ENCODE measurements at regions not wholly inside any gene's neighbourhood (a gene's known extent, or its start where the extent isn't known, plus 50 kb on each side); places are given as distances from the start of the nearest gene placed in this dataset.

DNA sequence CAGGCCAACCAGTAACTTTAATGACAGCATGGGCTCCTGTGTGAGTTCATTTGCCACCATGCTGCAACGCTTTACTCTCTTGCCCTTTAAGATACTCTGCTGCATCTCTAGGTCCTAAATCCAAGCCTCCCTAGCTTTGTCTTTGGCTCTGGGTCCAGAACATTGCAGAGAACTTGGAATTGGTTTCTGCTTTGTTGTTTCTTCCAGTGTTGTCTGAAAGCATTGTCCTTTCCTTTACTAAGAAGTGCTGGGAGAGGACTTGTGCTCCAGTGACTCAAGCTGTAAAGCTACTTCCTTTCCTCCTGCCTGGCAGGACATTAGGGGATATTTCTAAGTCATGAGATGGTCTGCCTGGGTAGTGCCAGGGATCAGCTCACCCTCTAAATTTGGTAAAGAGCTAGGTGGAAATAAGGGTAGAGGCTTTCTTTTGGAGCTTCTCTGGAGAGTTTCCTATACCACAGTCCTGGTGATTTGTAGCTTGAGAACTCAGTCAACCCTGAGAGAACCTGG, 202.5 kb upstream of the CADM1 start:
- TF ChIP-seq, protein P1, sequence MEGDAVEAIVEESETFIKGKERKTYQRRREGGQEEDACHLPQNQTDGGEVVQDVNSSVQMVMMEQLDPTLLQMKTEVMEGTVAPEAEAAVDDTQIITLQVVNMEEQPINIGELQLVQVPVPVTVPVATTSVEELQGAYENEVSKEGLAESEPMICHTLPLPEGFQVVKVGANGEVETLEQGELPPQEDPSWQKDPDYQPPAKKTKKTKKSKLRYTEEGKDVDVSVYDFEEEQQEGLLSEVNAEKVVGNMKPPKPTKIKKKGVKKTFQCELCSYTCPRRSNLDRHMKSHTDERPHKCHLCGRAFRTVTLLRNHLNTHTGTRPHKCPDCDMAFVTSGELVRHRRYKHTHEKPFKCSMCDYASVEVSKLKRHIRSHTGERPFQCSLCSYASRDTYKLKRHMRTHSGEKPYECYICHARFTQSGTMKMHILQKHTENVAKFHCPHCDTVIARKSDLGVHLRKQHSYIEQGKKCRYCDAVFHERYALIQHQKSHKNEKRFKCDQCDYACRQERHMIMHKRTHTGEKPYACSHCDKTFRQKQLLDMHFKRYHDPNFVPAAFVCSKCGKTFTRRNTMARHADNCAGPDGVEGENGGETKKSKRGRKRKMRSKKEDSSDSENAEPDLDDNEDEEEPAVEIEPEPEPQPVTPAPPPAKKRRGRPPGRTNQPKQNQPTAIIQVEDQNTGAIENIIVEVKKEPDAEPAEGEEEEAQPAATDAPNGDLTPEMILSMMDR (IDR thresholded peaks at IDR 0.05; ENCODE audit: control insufficient read depth, insufficient read depth, low read depth, low read length, missing control alignments): no peak
- H3K4me3 ChIP-seq (ENCODE audit: control insufficient read depth, low read depth, low read length): no peak overlapping the region
- no peak for DNase-seq (ENCODE audit: low read depth)

DNA sequence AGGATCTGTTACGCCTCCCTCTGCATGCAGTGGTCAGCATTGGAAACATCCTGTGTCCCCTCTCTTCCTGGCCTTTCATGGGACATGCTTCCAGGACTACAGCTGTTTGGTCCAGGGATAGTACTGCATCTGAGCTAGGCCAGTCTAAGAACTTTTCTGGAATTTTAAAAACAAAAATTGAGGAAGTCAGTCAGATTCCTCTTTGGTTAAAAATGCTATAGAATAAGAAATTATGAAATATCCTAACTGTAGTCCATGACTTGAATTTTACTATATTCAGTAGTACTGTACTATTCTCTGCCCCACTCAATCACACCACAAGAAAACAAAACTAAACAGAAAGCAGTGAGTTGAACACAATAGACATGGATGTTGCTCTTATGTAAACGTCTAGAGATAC, 201.0 kb upstream of the CADM1 start:
- TF ChIP-seq, protein P1 (IDR thresholded peaks at IDR 0.05; ENCODE audit: control insufficient read depth, insufficient read depth, low read depth, low read length, missing control alignments): no peak
- no peak overlapping the region for H3K4me3 ChIP-seq (ENCODE audit: control insufficient read depth, low read depth, low read length)
- no peak for DNase-seq (ENCODE audit: low read depth)

DNA sequence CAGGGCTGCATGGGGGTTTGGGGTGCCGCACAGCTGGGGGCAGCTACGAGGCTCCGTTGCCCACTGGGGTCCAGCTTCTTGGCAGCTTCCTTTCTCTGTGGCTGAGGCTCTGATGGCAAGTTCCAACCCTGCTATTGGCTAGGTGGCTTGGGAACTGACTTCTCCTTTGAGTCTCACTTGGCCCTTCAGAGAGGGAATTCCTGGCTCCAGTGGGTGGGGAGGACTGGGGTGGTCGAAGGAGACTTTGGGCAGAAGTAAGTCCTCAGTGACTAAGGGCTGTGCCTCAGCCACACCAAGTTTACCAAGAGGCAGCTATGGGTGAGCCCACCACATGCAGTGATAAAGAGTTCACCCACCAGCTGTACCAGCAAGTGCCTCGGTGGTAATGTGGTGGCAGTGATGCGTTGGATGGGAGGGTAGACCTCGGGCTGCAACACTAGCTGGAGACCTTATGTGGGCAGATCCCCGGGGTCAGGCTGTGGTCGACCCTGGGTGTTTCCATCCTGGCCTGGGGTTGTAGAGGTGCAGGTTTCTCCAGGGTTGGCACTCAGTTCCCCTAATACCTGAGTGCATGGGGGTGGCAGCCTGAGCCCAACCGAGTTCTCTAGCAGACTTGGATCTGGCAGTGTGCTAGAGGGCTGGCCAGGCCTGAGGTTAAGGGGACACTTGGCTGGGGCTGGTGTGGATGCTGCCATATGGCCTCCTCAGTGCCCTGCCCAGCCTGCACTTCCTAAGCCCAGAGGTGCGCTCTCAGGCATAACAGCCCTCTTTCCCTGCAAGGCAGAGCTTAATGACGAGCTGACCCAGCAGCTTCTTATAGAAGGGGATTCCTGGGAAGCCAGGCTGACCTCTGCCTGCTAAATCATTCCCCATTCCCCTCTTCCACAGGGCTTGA, 197.0 kb upstream of the CADM1 start:
- no peak for DNase-seq (ENCODE audit: low read depth)
- TF ChIP-seq, protein P1 (IDR thresholded peaks at IDR 0.05; ENCODE audit: control insufficient read depth, insufficient read depth, low read depth, low read length, missing control alignments): no peak
- no peak overlapping the region for H3K4me3 ChIP-seq (ENCODE audit: control insufficient read depth, low read depth, low read length)

DNA sequence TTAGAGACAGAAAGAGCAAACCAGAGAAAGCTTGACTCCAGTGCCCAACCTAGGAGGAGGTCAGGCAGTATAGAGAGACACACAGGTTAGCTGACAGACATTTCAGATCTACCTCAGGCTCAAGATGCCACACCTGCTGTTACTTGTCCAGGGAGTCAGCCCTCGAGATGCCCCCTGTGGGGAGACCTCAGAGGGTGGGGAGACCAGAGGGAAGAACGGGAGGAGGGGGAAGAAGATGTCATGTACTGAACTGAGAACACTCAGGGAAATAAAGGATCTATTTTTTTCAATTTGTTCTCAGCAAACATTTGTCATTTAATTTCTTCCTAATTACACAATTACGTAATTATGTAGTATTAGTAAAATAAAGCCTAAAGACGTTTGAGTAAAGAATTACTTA, 196.3 kb upstream of the CADM1 start:
- no peak overlapping the region for H3K4me3 ChIP-seq (ENCODE audit: control insufficient read depth, low read depth, low read length)
- TF ChIP-seq, protein P1 (IDR thresholded peaks at IDR 0.05; ENCODE audit: control insufficient read depth, insufficient read depth, low read depth, low read length, missing control alignments): no peak
- no peak for DNase-seq (ENCODE audit: low read depth)

DNA sequence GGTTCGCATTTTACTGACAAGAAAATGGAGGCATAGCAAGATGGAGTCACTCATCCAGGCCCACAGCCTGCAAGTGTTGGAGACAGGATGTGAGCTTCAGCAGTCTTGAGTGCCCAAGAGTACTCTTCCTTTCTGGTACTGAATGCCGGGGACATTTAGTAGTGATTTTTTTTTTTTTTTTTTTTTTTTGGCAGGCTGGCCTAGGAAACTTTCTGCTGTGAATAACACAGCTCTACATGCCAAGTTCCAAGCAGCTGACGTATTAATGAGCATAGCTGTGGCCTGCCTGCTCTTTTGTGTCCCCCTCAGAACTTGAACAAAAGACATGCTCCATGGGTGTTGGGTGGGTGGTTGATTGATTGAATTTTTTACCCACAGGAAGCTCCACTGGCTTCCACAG, 195.5 kb upstream of the CADM1 start:
- TF ChIP-seq, protein P1 (IDR thresholded peaks at IDR 0.05; ENCODE audit: control insufficient read depth, insufficient read depth, low read depth, low read length, missing control alignments): no peak
- DNase-seq (ENCODE audit: low read depth): peak; percentile 41

DNA sequence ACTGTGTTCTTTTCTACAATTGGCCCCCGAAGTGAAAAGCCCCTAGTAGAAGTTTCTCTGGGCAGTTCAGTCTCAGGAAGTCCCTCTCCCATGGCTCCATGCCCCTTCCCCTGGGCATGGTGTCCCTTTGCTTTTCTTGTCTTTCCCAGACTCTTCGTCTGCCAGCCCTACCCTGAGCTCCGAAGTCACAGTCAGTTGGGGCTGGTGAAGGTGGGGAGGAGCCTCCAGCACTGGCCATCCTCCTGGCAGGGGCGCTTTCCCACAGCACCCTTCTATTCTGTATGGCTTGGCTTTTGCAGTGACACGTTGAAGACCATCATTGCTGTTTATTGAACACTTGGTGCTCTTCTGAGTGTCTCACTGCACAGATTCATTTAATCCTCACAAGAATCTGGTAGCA, 195.1 kb upstream of the CADM1 start:
- H3K4me3 ChIP-seq (ENCODE audit: control insufficient read depth, low read depth, low read length): no peak overlapping the region
- TF ChIP-seq, protein P1 (IDR thresholded peaks at IDR 0.05; ENCODE audit: control insufficient read depth, insufficient read depth, low read depth, low read length, missing control alignments): no peak
- no peak for DNase-seq (ENCODE audit: low read depth)

More for the DNA sequence above, 195.5 kb upstream of the CADM1 start:
- H3K4me3 ChIP-seq (ENCODE audit: control insufficient read depth, low read depth, low read length): no peak overlapping the region

All from AG09309 (cell line).